ENCODE measurements at regions not wholly inside any gene's neighbourhood (a gene's known extent, or its start where the extent isn't known, plus 50 kb on each side); places are given as distances from the start of the nearest gene placed in this dataset.

DNA sequence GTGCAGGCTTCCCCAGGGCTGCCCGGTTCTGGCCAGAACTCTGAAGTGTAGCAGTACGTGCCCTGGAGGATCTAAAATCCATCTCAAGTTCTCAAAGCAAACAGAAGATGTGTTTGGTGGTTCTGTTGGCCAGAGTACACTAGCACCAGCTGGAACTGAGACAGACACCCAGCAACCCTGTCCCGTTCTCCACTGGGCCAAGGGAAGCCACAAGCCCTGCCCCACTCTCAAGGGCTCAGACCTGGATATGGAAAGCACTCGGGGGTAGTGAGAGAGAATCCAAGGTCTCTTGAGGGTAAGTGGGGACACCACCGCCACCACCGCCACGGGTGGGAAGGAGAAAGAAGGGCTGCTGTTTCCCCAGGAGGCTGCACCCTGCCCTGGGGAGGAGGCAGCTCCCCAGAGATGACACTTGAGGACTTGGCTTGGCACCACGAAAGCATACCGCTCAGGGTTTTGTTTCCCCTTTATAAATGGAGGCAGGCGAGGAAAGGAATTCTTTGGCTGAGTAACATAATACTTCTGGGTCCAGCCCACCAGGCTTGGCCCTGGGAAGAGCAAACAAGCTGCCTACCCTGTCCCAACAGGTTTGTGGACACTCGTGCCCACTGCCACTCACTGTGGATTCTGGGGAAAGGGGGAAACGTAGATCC, 56.1 kb upstream of the POU2AF1 start:
- H3K9me3 ChIP-seq (ENCODE audit: low read depth, low read length), result no peaks in the 10 kb centered on the region
- TF ChIP-seq, protein P1, sequence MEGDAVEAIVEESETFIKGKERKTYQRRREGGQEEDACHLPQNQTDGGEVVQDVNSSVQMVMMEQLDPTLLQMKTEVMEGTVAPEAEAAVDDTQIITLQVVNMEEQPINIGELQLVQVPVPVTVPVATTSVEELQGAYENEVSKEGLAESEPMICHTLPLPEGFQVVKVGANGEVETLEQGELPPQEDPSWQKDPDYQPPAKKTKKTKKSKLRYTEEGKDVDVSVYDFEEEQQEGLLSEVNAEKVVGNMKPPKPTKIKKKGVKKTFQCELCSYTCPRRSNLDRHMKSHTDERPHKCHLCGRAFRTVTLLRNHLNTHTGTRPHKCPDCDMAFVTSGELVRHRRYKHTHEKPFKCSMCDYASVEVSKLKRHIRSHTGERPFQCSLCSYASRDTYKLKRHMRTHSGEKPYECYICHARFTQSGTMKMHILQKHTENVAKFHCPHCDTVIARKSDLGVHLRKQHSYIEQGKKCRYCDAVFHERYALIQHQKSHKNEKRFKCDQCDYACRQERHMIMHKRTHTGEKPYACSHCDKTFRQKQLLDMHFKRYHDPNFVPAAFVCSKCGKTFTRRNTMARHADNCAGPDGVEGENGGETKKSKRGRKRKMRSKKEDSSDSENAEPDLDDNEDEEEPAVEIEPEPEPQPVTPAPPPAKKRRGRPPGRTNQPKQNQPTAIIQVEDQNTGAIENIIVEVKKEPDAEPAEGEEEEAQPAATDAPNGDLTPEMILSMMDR (IDR thresholded peaks at IDR 0.05; ENCODE audit: extremely low read depth, low read depth, low read length), result no peak
- no peaks in the 10 kb centered on the region for H3K4me1 ChIP-seq (ENCODE audit: insufficient read depth, low read length)
- no peak overlapping the region for H3K4me3 ChIP-seq (ENCODE audit: insufficient read depth, low read length)
- H3K79me2 ChIP-seq (ENCODE audit: insufficient read depth, low read length), result no peaks in the 10 kb centered on the region
- H3K36me3 ChIP-seq (ENCODE audit: insufficient read depth, low read length), result no peaks in the 10 kb centered on the region
- peaks cover 16% of the 10 kb centered on the region for H3K27me3 ChIP-seq (ENCODE audit: insufficient read depth, low read length)
- no peak overlapping the region for H3K27ac ChIP-seq (ENCODE audit: low read depth, low read length)
- no peak overlapping the region for H2AFZ ChIP-seq (ENCODE audit: low read length)
- DNase-seq (ENCODE audit: insufficient read length, low spot score, missing footprints), result no peak
- no peak overlapping the region for H3K4me2 ChIP-seq (ENCODE audit: insufficient read depth, low read length)
- no peaks in the 10 kb centered on the region for H4K20me1 ChIP-seq (ENCODE audit: insufficient read depth, low read length)

DNA sequence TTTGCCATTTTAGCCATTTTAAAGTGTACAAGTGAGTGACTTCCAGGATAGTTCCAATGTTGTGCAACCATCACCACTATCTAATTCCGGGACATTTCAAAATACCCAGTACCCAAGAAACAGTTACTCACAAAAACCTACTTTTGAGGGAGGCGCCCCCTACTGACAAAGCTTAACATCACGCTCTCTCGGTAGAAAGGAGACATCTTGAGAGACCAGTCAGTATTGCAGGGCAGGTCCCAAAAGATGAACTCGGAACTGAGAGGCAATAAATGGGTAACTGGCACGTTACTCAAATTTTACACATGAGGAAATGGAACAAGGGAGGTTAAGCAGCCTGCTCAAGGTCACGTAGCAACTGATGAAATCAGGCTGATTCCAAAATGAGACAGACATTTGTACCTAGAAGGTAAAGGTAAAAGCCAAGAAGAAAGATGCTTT, 50.0 kb upstream of the POU2AF1 start:
- Histone ChIP-seq H4K20me1 (ENCODE audit: insufficient read depth, low read length) (no peaks in the 10 kb centered on the region), H2AFZ (ENCODE audit: low read length) (no peak overlapping the region), H3K27me3 (ENCODE audit: insufficient read depth, low read length) (peaks cover 15% of the 10 kb centered on the region), H3K9me3 (ENCODE audit: low read depth, low read length) (no peaks in the 10 kb centered on the region), H3K79me2 (ENCODE audit: insufficient read depth, low read length) (no peaks in the 10 kb centered on the region), H3K36me3 (ENCODE audit: insufficient read depth, low read length) (no peaks in the 10 kb centered on the region), H3K27ac (ENCODE audit: low read depth, low read length) (no peak overlapping the region), H3K4me3 (ENCODE audit: insufficient read depth, low read length) (no peak overlapping the region), H3K4me2 (ENCODE audit: insufficient read depth, low read length) (no peak overlapping the region), H3K4me1 (ENCODE audit: insufficient read depth, low read length) (no peaks in the 10 kb centered on the region)
- peak; percentile 76 for DNase-seq (ENCODE audit: insufficient read length, low spot score, missing footprints)
- TF ChIP-seq, protein P1 (IDR thresholded peaks at IDR 0.05; ENCODE audit: extremely low read depth, low read depth, low read length), result peak; percentile 88
